Keratinocyte (primary cell): ENCODE measurements at regions not wholly inside any gene's neighbourhood (a gene's known extent, or its start where the extent isn't known, plus 50 kb on each side); places are given as distances from the start of the nearest gene placed in this dataset.
A peak's percentile ranks its signal among the peaks of the same experiment; 100 is the strongest.

ENCODE experiments used
- EZH2 ChIP-seq: IDR thresholded peaks from one replicate; pipeline ENCODE4 v1.6.1; 2012; ENCODE audit warnings: inconsistent platforms, mild to moderate bottlenecking, low read length, moderate library complexity
- TF ChIP-seq, protein P1 (sequence below), 3 experiments: IDR thresholded peaks in 1 of 3; conservative IDR thresholded peaks in 1 of 3; optimal IDR thresholded peaks in 1 of 3; 2 replicates in 2 of 3; 3 replicates in 1 of 3; pipeline versions ENCODE3 to v1.5.1; 2011; ENCODE audit warnings: low read length in 3 of 3, mild to moderate bottlenecking in 3 of 3, moderate library complexity in 2 of 3, control low read depth in 1 of 3, inconsistent platforms in 1 of 3; ENCODE audit not compliant: insufficient read depth in 2 of 3; ENCODE audit errors: extremely low read depth in 1 of 3

DNA sequence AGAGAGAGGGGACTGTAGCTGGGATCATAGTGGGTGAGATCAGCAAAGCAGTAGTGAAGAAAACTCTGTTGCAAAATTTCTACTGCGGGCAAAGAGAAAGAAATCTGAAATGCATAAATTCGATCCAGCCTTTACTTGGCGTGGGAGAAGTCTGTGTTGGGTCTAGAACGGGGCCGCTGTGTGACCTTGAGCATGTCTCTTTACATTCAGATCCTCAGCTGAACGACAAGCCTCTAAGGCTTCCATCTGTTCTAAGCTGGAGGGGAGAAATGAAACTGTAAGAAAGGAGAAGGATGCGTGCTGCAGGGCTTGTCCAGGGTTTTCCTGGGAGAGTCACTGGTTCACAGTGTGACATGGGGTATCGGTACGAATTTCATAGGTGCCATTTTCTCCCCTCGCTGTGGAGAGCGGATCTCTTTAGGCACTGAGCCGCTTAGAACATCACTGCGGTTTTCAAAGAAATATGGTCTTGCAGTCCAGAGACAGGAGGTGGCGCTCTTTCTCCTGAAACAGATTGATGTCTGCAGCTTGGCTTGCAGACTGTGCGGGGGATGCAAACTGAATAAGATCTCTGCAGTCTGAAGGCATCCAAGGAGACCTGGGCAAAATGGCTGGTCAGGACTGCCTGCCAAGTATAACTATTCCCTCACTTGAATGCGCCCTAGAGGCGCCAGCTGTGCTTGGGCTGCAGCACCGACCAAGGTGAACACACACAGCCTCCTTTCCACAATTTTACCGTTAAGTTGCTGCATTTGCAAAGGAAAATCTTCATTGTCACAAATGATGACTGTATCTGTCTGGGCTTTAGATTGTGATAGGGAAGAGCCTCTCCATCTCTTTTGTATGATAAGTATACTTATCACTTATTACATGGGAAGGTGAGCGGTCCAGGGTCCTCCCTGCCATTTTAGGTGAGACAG, 104.1 kb downstream of the XCL2 start:
- TF ChIP-seq, protein P1, sequence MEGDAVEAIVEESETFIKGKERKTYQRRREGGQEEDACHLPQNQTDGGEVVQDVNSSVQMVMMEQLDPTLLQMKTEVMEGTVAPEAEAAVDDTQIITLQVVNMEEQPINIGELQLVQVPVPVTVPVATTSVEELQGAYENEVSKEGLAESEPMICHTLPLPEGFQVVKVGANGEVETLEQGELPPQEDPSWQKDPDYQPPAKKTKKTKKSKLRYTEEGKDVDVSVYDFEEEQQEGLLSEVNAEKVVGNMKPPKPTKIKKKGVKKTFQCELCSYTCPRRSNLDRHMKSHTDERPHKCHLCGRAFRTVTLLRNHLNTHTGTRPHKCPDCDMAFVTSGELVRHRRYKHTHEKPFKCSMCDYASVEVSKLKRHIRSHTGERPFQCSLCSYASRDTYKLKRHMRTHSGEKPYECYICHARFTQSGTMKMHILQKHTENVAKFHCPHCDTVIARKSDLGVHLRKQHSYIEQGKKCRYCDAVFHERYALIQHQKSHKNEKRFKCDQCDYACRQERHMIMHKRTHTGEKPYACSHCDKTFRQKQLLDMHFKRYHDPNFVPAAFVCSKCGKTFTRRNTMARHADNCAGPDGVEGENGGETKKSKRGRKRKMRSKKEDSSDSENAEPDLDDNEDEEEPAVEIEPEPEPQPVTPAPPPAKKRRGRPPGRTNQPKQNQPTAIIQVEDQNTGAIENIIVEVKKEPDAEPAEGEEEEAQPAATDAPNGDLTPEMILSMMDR (optimal IDR thresholded peaks at IDR 0.05 in 1 of 3, IDR thresholded peaks at IDR 0.05 in 1 of 3, conservative IDR thresholded peaks at IDR 0.05 in 1 of 3; ENCODE audit: extremely low read depth in 1 of 3, insufficient read depth in 2 of 3, low read length in 3 of 3), result peak; percentile 73 to 89 (median 85)
- TF ChIP-seq EZH2, result no peak
